GM12878 (cell line): ENCODE measurements at regions not wholly inside any gene's neighbourhood (a gene's known extent, or its start where the extent isn't known, plus 50 kb on each side); places are given as distances from the start of the nearest gene placed in this dataset.

Experiments used
- ATAC-seq: fragments of 200-7000 bp; cut with Tn5 transposase; 3 replicates; pipeline ENCODE4 v1.9.1; 2020; ENCODE audit warnings: mild to moderate bottlenecking, moderate library complexity
- BruUV-seq: library from RNA; stranded (reverse); fragments of 400-500 nt; replicated peaks from 2 replicates; lab custom pipeline; 2021; lab: Mats Ljungman, UMichigan
- CTCF ChIA-PET: fragments of 300-600 bp; sonication (Branson Sonifier 250); formaldehyde crosslinking; extraction: SDS; loops from one replicate; lab custom pipeline; 2021; ENCODE audit warnings: inconsistent platforms; lab: Yijun Ruan, JAX
- POLR2A ChIA-PET: fragments of 350-600 bp; formaldehyde crosslinking; extraction: SDS; loops from one replicate; lab custom pipeline; 2021; ENCODE audit warnings: inconsistent platforms; lab: Charles Lee
- RAD21 ChIA-PET: fragments of 300-600 bp; sonication (Branson Sonifier 250); formaldehyde crosslinking; loops from one replicate; lab custom pipeline; 2023; ENCODE audit warnings: antibody characterized with exemption; ENCODE audit not compliant: unreplicated experiment; lab: Charles Lee
- SMC1A ChIA-PET: fragments of 300-600 bp; sonication (Branson Sonifier 250); formaldehyde crosslinking; loops from one replicate; lab custom pipeline; 2023; ENCODE audit not compliant: unreplicated experiment, uncharacterized antibody; lab: Charles Lee
- DNase-seq: peaks from one replicate; pipeline ENCODE4 v3.0.0-alpha.2; 2011; ENCODE audit warnings: low read depth, low spot score
- FAIRE-seq: peaks from 3 replicates; lab custom pipeline; 2011; peaks lifted over from hg19 to GRCh38; lab: Jason Lieb, UNC
- H2AFZ ChIP-seq: 2 replicates; pipeline ENCODE4 v1.6.0; 2011; ENCODE audit warnings: low read depth, low read length, control low read depth; ENCODE audit not compliant: control insufficient read depth
- H3K27ac ChIP-seq: 2 replicates; pipeline ENCODE4 v1.5.1; 2011; ENCODE audit warnings: control low read depth; ENCODE audit not compliant: control insufficient read depth, insufficient read depth
- H3K27me3 ChIP-seq, 2 experiments: replicated peaks in 1 of 2; 2 replicates each; pipeline versions ENCODE4 v1.6.0 to v1.6.1; 2011; ENCODE audit warnings: low read length in 1 of 2; ENCODE audit not compliant: control insufficient read depth in 2 of 2, insufficient read depth in 2 of 2
- H3K36me3 ChIP-seq, 2 experiments: 2 replicates each; pipeline ENCODE4 v1.5.1; 2011; ENCODE audit warnings: low read length in 1 of 2; ENCODE audit not compliant: control insufficient read depth in 2 of 2, insufficient read depth in 2 of 2
- H3K4me1 ChIP-seq: 2 replicates; pipeline ENCODE4 v1.6.1; 2011; ENCODE audit warnings: mild to moderate bottlenecking, low read length, moderate library complexity, mixed read lengths; ENCODE audit not compliant: control insufficient read depth, insufficient read depth
- H3K4me2 ChIP-seq: 2 replicates; pipeline ENCODE4 v1.6.0; 2011; ENCODE audit warnings: control low read depth; ENCODE audit not compliant: control insufficient read depth, insufficient read depth
- H3K4me3 ChIP-seq: fragments of 200-600 bp; sonication (generic); 2 replicates; pipeline ENCODE4 v1.5.1; 2016
- H3K79me2 ChIP-seq: 2 replicates; pipeline ENCODE4 v1.6.0; 2011; ENCODE audit warnings: low read length; ENCODE audit not compliant: control insufficient read depth, insufficient read depth
- H3K9ac ChIP-seq: 2 replicates; pipeline ENCODE4 v1.8.0; 2011; ENCODE audit warnings: low read length, control low read depth, mixed read lengths; ENCODE audit not compliant: control insufficient read depth, insufficient read depth
- H3K9me3 ChIP-seq: replicated peaks from 3 replicates; pipeline ENCODE4 v1.5.1; 2011; ENCODE audit warnings: mild to moderate bottlenecking, low read length; ENCODE audit not compliant: control insufficient read depth, insufficient read depth
- H4K20me1 ChIP-seq: 2 replicates; pipeline ENCODE4 v1.6.0; 2011; ENCODE audit not compliant: control insufficient read depth, insufficient read depth
- CEBPB ChIP-seq, 2 experiments: fragments of 150-350 bp in 1 of 2; IDR thresholded peaks; 2 replicates each; pipeline ENCODE4 v1.6.1; 2012 to 2014; ENCODE audit warnings: low read depth in 2 of 2, low read length in 2 of 2, borderline replicate concordance in 1 of 2, inconsistent platforms in 1 of 2
- CHD4 ChIP-seq: fragments of 200-600 bp; sonication (generic); IDR thresholded peaks from 2 replicates; pipeline ENCODE4 v1.6.1; 2016; ENCODE audit warnings: mild to moderate bottlenecking
- CUX1 ChIP-seq: IDR thresholded peaks from 2 replicates; pipeline ENCODE4 v1.6.1; 2012; ENCODE audit warnings: improper control_type of control experiment, low read depth, low read length; ENCODE audit not compliant: insufficient replicate concordance
- EED ChIP-seq: sonication (generic); IDR thresholded peaks from 2 replicates; pipeline ENCODE4 v1.6.1; 2016; ENCODE audit warnings: antibody characterized with exemption, low read depth
- ELK1 ChIP-seq: IDR thresholded peaks from 2 replicates; pipeline ENCODE4 v1.6.1; 2012; ENCODE audit warnings: low read depth, low read length, improper control_type of control experiment
- HSF1 ChIP-seq: fragments of 150-350 bp; IDR thresholded peaks from 2 replicates; pipeline ENCODE4 v1.6.1; 2014; ENCODE audit warnings: mild to moderate bottlenecking, low read depth, low read length
- RBBP5 ChIP-seq: fragments of 200-600 bp; sonication (generic); conservative IDR thresholded peaks from 2 replicates; pipeline ENCODE4 v1.6.1; 2016
- WGBS: methylation state at CpG from one replicate; pipeline ENCODE4 v1.1.6; 2016; ENCODE audit warnings: low lambda C conversion rate; ENCODE audit not compliant: insufficient replicate concordance, insufficient coverage; ENCODE audit errors: missing lambda C conversion rate; 5-methylcytosine and 5-hydroxymethylcytosine counted together
- in situ Hi-C: fragments of 300-500 bp; cut with MboI; formaldehyde crosslinking; loops from 9 replicates; pipeline ENCODE4 v1.14.3; 2018; ENCODE audit warnings: mixed read lengths
- intact Hi-C: fragments of 100-400 bp; cut with micrococcal nuclease; formaldehyde crosslinking; loops from one replicate; pipeline ENCODE4 v1.14.2; 2022; ENCODE audit not compliant: unreplicated experiment

- TF ChIP-seq RBBP5, result no peak
These were observed 212.2 kb upstream of the PROK2 start (continued) for GRCh38 chr3:71997066-71997653.

- no peak overlapping the region for H3K9ac ChIP-seq
- no peak for FAIRE-seq
- no peaks in the 10 kb centered on the region; the same call in 2 of the 3 replicates for H3K9me3 ChIP-seq
- ChIA-PET CTCF (no interaction called here), SMC1A (interaction anchor here (1.7 kb wide), 1 partner anchor 11 kb away, joined by 6 read pairs; no protein-coding TSS in a partner anchor), POLR2A (no interaction called here), RAD21 (no interaction called here)
- 65% methylated on average over 3 of the region's 3 CpGs for WGBS
- H3K27ac ChIP-seq, result no peak overlapping the region
- no peaks in the 10 kb centered on the region for H3K79me2 ChIP-seq
- TF ChIP-seq CUX1, result no peak
- no peak for TF ChIP-seq CEBPB (IDR thresholded peaks at IDR 0.05; ENCODE audit: borderline replicate concordance in 1 of 2, low read depth in 2 of 2, low read length in 2 of 2)
- TF ChIP-seq ELK1, result no peak
- no peak for TF ChIP-seq CHD4
- TF ChIP-seq EED, result no peak
- no peak for TF ChIP-seq HSF1
- BruUV-seq, result no TSS peak
- H3K4me2 ChIP-seq, result no peak overlapping the region
- no peak overlapping the region for H3K4me3 ChIP-seq
- DNase-seq, result no peak
- no peaks in the 10 kb centered on the region for H4K20me1 ChIP-seq
- H3K27me3 ChIP-seq, result no peaks in the 10 kb centered on the region
- in situ Hi-C loops, result no loop called here
- H2AFZ ChIP-seq, result no peak overlapping the region; the same call in 1 of the 2 replicates
- H3K36me3 ChIP-seq, result no peaks in the 10 kb centered on the region
- intact Hi-C loops, result no loop called here
- ATAC-seq, result no peak
- H3K4me1 ChIP-seq, result no peaks in the 10 kb centered on the region
These were observed 210.0 kb upstream of the PROK2 start for GRCh38 chr3:71994906-71995305.
